HEK293 (cell line): ENCODE measurements at regions not wholly inside any gene's neighbourhood (a gene's known extent, or its start where the extent isn't known, plus 50 kb on each side); places are given as distances from the start of the nearest gene placed in this dataset.
A peak's percentile ranks its signal among the peaks of the same experiment; 100 is the strongest.

Source experiments
- CTCF ChIA-PET: fragments of 350-600 bp; formaldehyde crosslinking; extraction: SDS; loops from one replicate; lab custom pipeline; 2021; ENCODE audit warnings: antibody characterized with exemption; lab: Yijun Ruan, JAX
- POLR2A ChIA-PET: fragments of 300-600 bp; formaldehyde crosslinking; extraction: SDS; loops from one replicate; lab custom pipeline; 2020; ENCODE audit warnings: antibody characterized with exemption, inconsistent platforms; lab: Yijun Ruan, JAX
- H3K27ac ChIP-seq: fragments of 200-500 bp; sonication (Bioruptor generic); 2 replicates; pipeline ENCODE4 v1.5.1; 2014; ENCODE audit warnings: low read depth, low read length, control low read depth, inconsistent platforms; ENCODE audit errors: extremely low read depth
- H3K36me3 ChIP-seq, 2 experiments: fragments of 200-500 bp in 1 of 2; sonication (Bioruptor generic) in 1 of 2; 1 replicate in 1 of 2; 2 replicates in 1 of 2; pipeline ENCODE4 v1.5.1; 2014 to 2017; ENCODE audit warnings: inconsistent platforms in 2 of 2, low read length in 2 of 2; ENCODE audit not compliant: control insufficient read depth in 2 of 2, insufficient read depth in 1 of 2
- H3K4me1 ChIP-seq: fragments of 200-500 bp; sonication (Bioruptor generic); 2 replicates; pipeline ENCODE4 v1.5.1; 2014; ENCODE audit warnings: mild to moderate bottlenecking, low read length, inconsistent platforms; ENCODE audit not compliant: control insufficient read depth, insufficient read depth
- H3K4me3 ChIP-seq: 2 replicates; pipeline ENCODE4 v1.5.1; 2011; ENCODE audit warnings: low read depth, mild to moderate bottlenecking, control low read depth, low read length, moderate library complexity
- H3K9me3 ChIP-seq: fragments of 200-500 bp; sonication (Bioruptor generic); 2 replicates; pipeline ENCODE4 v1.5.1; 2014; ENCODE audit warnings: low read depth, low read length, inconsistent platforms; ENCODE audit not compliant: control insufficient read depth, insufficient read depth
- GLI2 ChIP-seq: fragments of 450-650 bp; formaldehyde crosslinking; IDR thresholded peaks from 2 replicates; pipeline ENCODE4; 2017; ENCODE audit warnings: missing biosample characterization, missing genetic modification characterization, low read depth, borderline replicate concordance
- HOXA7 ChIP-seq: sonication (generic); formaldehyde crosslinking; IDR thresholded peaks from 2 replicates; pipeline ENCODE4 v1.8.1; 2022; ENCODE audit warnings: missing genetic modification reagents, borderline replicate concordance
- KLF9 ChIP-seq: fragments of 450-650 bp; formaldehyde crosslinking; IDR thresholded peaks from 2 replicates; pipeline ENCODE4 v1.5.1; 2016; ENCODE audit warnings: missing biosample characterization, missing genetic modification characterization, low read depth
- RBAK ChIP-seq: fragments of 450-650 bp; formaldehyde crosslinking; IDR thresholded peaks from 2 replicates; pipeline ENCODE4 v1.5.1; 2016; ENCODE audit warnings: missing biosample characterization, missing genetic modification characterization
- REPIN1 ChIP-seq: fragments of 450-650 bp; formaldehyde crosslinking; IDR thresholded peaks from 2 replicates; pipeline ENCODE4 v1.5.1; 2017; ENCODE audit warnings: missing biosample characterization, missing genetic modification characterization, low read depth
- SCRT2 ChIP-seq: fragments of 450-650 bp; formaldehyde crosslinking; IDR thresholded peaks from 2 replicates; pipeline ENCODE4 v1.5.1; 2016; ENCODE audit warnings: missing biosample characterization, missing genetic modification characterization
- SP2 ChIP-seq: fragments of 450-650 bp; formaldehyde crosslinking; IDR thresholded peaks from 2 replicates; pipeline ENCODE4 v1.5.1; 2016; ENCODE audit warnings: missing biosample characterization, missing genetic modification characterization
- WT1 ChIP-seq: fragments of 450-650 bp; formaldehyde crosslinking; IDR thresholded peaks from 2 replicates; pipeline ENCODE4 v1.5.1; 2016; ENCODE audit warnings: missing biosample characterization, missing genetic modification characterization
- ZFHX2 ChIP-seq: fragments of 450-650 bp; formaldehyde crosslinking; conservative IDR thresholded peaks from 2 replicates; pipeline ENCODE4 v1.5.1; 2016; ENCODE audit warnings: missing biosample characterization, missing genetic modification characterization
- ZNF121 ChIP-seq: fragments of 450-650 bp; formaldehyde crosslinking; IDR thresholded peaks from 2 replicates; pipeline ENCODE4 v1.5.1; 2016; ENCODE audit warnings: missing biosample characterization, missing genetic modification characterization
- ZNF174 ChIP-seq: fragments of 450-650 bp; formaldehyde crosslinking; IDR thresholded peaks from 2 replicates; pipeline ENCODE4 v1.5.0; 2017; ENCODE audit warnings: missing biosample characterization, mild to moderate bottlenecking, missing genetic modification characterization
- ZNF214 ChIP-seq: fragments of 450-650 bp; formaldehyde crosslinking; IDR thresholded peaks from 2 replicates; pipeline ENCODE4 v1.5.1; 2017; ENCODE audit warnings: missing biosample characterization, mild to moderate bottlenecking, missing genetic modification characterization, borderline replicate concordance
- ZNF426 ChIP-seq: fragments of 450-650 bp; formaldehyde crosslinking; IDR thresholded peaks from 2 replicates; pipeline ENCODE4 v1.5.1; 2017; ENCODE audit warnings: missing biosample characterization, missing genetic modification characterization, mild to moderate bottlenecking, inconsistent platforms, moderate library complexity
- ZNF555 ChIP-seq: fragments of 450-650 bp; formaldehyde crosslinking; conservative IDR thresholded peaks from 2 replicates; pipeline ENCODE4 v1.5.1; 2017; ENCODE audit warnings: missing biosample characterization, mild to moderate bottlenecking, missing genetic modification characterization, inconsistent platforms
- ZNF585B ChIP-seq: fragments of 450-650 bp; formaldehyde crosslinking; IDR thresholded peaks from 2 replicates; pipeline ENCODE4 v1.5.1; 2016; ENCODE audit warnings: missing biosample characterization, missing genetic modification characterization
- ZNF610 ChIP-seq: fragments of 450-650 bp; formaldehyde crosslinking; IDR thresholded peaks from 2 replicates; pipeline ENCODE4 v1.5.1; 2016; ENCODE audit warnings: missing biosample characterization, missing genetic modification characterization, borderline replicate concordance
- ZNF704 ChIP-seq: fragments of 450-650 bp; formaldehyde crosslinking; IDR thresholded peaks from 2 replicates; pipeline ENCODE4 v1.5.1; 2016; ENCODE audit warnings: missing biosample characterization, missing genetic modification characterization
- ZNF76 ChIP-seq: fragments of 450-650 bp; formaldehyde crosslinking; IDR thresholded peaks from 2 replicates; pipeline ENCODE4; 2016; ENCODE audit warnings: low read depth, missing biosample characterization, missing genetic modification characterization, borderline replicate concordance
- TF ChIP-seq, protein P1 (sequence below): fragments of 450-650 bp; formaldehyde crosslinking; IDR thresholded peaks from 2 replicates; pipeline ENCODE4 v1.5.1; 2016; ENCODE audit warnings: missing biosample characterization, missing genetic modification characterization
- TF ChIP-seq, protein P2 (sequence below): fragments of 450-650 bp; formaldehyde crosslinking; IDR thresholded peaks from 2 replicates; pipeline ENCODE4 v1.5.1; 2016; ENCODE audit warnings: missing biosample characterization, missing genetic modification characterization

GRCh38 chr16:65659758-65660157, 537.9 kb upstream of the CDH11 start:
- CTCF ChIA-PET, result interaction anchor here (0.7 kb wide), 1 partner anchor 45 kb away, joined by 3 read pairs; no protein-coding TSS in a partner anchor
- Histone ChIP-seq H3K9me3 (no peaks in the 10 kb centered on the region), H3K27ac (no peak overlapping the region), H3K36me3 (no peaks in the 10 kb centered on the region), H3K4me1 (no peaks in the 10 kb centered on the region)
- POLR2A ChIA-PET, result no interaction called here
- TF ChIP-seq HOXA7 (CRISPR knock-in tag) (no peak), ZNF555 (tag by site-specific recombination) (no peak), KLF9 (tag by site-specific recombination) (no peak), ZNF610 (tag by site-specific recombination) (no peak), REPIN1 (tag by site-specific recombination) (no peak), ZNF704 (tag by site-specific recombination) (no peak), RBAK (tag by site-specific recombination) (no peak), GLI2 (no peak), ZFHX2 (no peak), ZNF214 (no peak), ZNF426 (tag by site-specific recombination) (no peak), SP2 (no peak)
- TF ChIP-seq, protein P1, sequence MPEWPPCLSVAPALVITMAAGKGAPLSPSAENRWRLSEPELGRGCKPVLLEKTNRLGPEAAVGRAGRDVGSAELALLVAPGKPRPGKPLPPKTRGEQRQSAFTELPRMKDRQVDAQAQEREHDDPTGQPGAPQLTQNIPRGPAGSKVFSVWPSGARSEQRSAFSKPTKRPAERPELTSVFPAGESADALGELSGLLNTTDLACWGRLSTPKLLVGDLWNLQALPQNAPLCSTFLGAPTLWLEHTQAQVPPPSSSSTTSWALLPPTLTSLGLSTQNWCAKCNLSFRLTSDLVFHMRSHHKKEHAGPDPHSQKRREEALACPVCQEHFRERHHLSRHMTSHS (tag by site-specific recombination), result no peak
- TF ChIP-seq, protein P2, sequence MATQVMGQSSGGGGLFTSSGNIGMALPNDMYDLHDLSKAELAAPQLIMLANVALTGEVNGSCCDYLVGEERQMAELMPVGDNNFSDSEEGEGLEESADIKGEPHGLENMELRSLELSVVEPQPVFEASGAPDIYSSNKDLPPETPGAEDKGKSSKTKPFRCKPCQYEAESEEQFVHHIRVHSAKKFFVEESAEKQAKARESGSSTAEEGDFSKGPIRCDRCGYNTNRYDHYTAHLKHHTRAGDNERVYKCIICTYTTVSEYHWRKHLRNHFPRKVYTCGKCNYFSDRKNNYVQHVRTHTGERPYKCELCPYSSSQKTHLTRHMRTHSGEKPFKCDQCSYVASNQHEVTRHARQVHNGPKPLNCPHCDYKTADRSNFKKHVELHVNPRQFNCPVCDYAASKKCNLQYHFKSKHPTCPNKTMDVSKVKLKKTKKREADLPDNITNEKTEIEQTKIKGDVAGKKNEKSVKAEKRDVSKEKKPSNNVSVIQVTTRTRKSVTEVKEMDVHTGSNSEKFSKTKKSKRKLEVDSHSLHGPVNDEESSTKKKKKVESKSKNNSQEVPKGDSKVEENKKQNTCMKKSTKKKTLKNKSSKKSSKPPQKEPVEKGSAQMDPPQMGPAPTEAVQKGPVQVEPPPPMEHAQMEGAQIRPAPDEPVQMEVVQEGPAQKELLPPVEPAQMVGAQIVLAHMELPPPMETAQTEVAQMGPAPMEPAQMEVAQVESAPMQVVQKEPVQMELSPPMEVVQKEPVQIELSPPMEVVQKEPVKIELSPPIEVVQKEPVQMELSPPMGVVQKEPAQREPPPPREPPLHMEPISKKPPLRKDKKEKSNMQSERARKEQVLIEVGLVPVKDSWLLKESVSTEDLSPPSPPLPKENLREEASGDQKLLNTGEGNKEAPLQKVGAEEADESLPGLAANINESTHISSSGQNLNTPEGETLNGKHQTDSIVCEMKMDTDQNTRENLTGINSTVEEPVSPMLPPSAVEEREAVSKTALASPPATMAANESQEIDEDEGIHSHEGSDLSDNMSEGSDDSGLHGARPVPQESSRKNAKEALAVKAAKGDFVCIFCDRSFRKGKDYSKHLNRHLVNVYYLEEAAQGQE, result no peak
- TF ChIP-seq, all 188 proteins: peak for 0
- H3K4me3 ChIP-seq, result no peak overlapping the region

GRCh38 chr16:65658787-65659220, 536.9 kb upstream of the CDH11 start:
- H3K27ac ChIP-seq, result no peak overlapping the region

DNA sequence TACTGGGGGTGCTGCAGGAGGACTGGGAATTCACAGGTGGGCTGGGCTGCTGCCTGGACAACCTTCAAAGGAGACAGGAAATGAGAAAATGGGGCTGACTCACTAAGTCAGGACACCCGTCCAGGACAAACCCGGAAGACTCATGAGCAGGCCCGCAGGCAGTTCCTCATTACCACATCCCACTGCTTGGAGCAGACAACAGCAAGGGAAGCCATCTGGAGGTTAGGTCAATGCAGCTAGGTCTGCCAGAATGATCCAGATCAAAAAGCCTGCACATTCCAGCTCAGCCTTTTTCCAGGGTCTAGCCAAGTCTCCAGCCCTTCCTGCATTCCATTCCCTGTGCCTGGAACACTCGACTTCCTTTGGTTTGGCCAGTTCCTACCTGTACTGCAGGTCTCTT, 536.5 kb upstream of the CDH11 start:
- ChIA-PET POLR2A (no interaction called here), CTCF (no interaction called here)
- H3K27ac ChIP-seq, result no peak overlapping the region
- H3K4me1 ChIP-seq, result no peaks in the 10 kb centered on the region
- no peaks in the 10 kb centered on the region for H3K36me3 ChIP-seq
- H3K9me3 ChIP-seq, result no peaks in the 10 kb centered on the region
- TF ChIP-seq ZNF121 (tag by site-specific recombination), result no peak
- TF ChIP-seq WT1 (tag by site-specific recombination), result no peak
- no peak for TF ChIP-seq ZNF174 (tag by site-specific recombination)
- no peak for TF ChIP-seq ZNF76 (tag by site-specific recombination)
- no peak for TF ChIP-seq ZNF214
- H3K4me3 ChIP-seq, result no peak overlapping the region

More at GRCh38 chr16:65658787-65659220, 536.9 kb upstream of the CDH11 start:
- Histone ChIP-seq H3K9me3 (no peaks in the 10 kb centered on the region), H3K4me1 (no peaks in the 10 kb centered on the region), H3K36me3 (no peaks in the 10 kb centered on the region), H3K4me3 (no peak overlapping the region)
- CTCF ChIA-PET, result no interaction called here
- POLR2A ChIA-PET, result no interaction called here
- TF ChIP-seq SCRT2 (tag by site-specific recombination) (0 out of 2 replicates have a peak, but pooled peaks have one; percentile 10), ZNF585B (no peak)
